NB4 (cell line): ENCODE measurements at regions not wholly inside any gene's neighbourhood (a gene's known extent, or its start where the extent isn't known, plus 50 kb on each side); places are given as distances from the start of the nearest gene placed in this dataset.

ENCODE experiments used
- CTCF ChIP-seq: IDR thresholded peaks from one replicate; pipeline ENCODE4 v1.5.1; 2012; ENCODE audit warnings: low read depth, low read length
- POLR2A ChIP-seq: IDR thresholded peaks from 2 replicates; pipeline ENCODE4 v1.6.1; 2011; ENCODE audit warnings: mild to moderate bottlenecking; ENCODE audit not compliant: insufficient read length; ENCODE audit errors: extremely low read depth

GRCh38 chr12:92472201-92472600 lies 230.6 kb upstream of the PLEKHG7 start:
- no peak for TF ChIP-seq CTCF
- TF ChIP-seq POLR2A, result no peak
